PFSK-1 (cell line): ENCODE measurements at regions not wholly inside any gene's neighbourhood (a gene's known extent, or its start where the extent isn't known, plus 50 kb on each side); places are given as distances from the start of the nearest gene placed in this dataset.

ENCODE experiments used
- FOXP2 ChIP-seq: optimal IDR thresholded peaks from 2 replicates; pipeline ENCODE3; 2011; ENCODE audit warnings: borderline replicate concordance, control low read depth, inconsistent platforms; ENCODE audit not compliant: insufficient read depth; ENCODE audit errors: extremely low read length, extremely low read depth
- POLR2AphosphoS5 ChIP-seq: IDR thresholded peaks from 2 replicates; pipeline ENCODE4 v1.6.1; 2012; ENCODE audit warnings: low read depth, mild to moderate bottlenecking, control low read depth, low read length, moderate library complexity
- REST ChIP-seq, 2 experiments: IDR thresholded peaks; 2 replicates each; pipeline versions ENCODE4 v1.6.1 to v1.8.0; 2011 to 2012; ENCODE audit warnings: low read depth in 2 of 2, low read length in 2 of 2, control low read depth in 1 of 2, inconsistent platforms in 1 of 2, mild to moderate bottlenecking in 1 of 2, moderate library complexity in 1 of 2; ENCODE audit not compliant: insufficient read depth in 1 of 2
- SIN3A ChIP-seq: IDR thresholded peaks from 2 replicates; pipeline ENCODE4 v1.6.1; 2012; ENCODE audit warnings: mild to moderate bottlenecking, low read length, moderate library complexity, borderline replicate concordance; ENCODE audit not compliant: insufficient read depth
- TAF1 ChIP-seq: IDR thresholded peaks from 2 replicates; pipeline ENCODE4 v1.6.1; 2012; ENCODE audit warnings: low read length, control low read depth, borderline replicate concordance; ENCODE audit not compliant: insufficient read depth

- TF ChIP-seq SIN3A (no peak), REST (IDR thresholded peaks at IDR 0.05; ENCODE audit: insufficient read depth in 1 of 2, low read depth in 2 of 2, low read length in 2 of 2) (no peak), POLR2AphosphoS5 (no peak), TAF1 (no peak), FOXP2 (no peak)
These were observed 267.8 kb upstream of the TRIB2 start for GRCh38 chr2:12448846-12449505.

DNA sequence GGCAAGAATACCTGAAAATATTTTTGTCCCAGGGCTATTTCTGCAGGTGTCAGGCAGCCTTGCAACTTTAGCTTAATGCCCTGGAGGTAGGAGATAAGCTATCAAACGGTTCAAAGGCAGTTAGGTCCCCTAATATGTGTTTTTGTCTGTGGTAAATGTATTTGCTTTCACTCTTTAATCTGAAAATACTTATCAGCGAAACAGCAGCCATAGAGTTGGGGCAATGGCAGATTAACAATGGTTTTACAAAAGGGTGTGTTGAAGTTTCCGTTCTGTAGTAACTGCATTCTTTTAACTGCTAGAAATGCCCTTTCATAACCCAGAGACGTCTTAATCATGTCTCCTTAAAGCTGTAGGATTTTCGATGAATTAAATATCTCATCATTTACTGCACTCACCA is 265.0 kb upstream of the TRIB2 start:
- no peak for TF ChIP-seq REST (IDR thresholded peaks at IDR 0.05; ENCODE audit: insufficient read depth in 1 of 2, low read depth in 2 of 2, low read length in 2 of 2)

- TF ChIP-seq POLR2AphosphoS5 = no peak
- TF ChIP-seq TAF1 = no peak
- no peak for TF ChIP-seq SIN3A
- no peak for TF ChIP-seq FOXP2
- TF ChIP-seq REST (IDR thresholded peaks at IDR 0.05; ENCODE audit: insufficient read depth in 1 of 2, low read depth in 2 of 2, low read length in 2 of 2) = no peak
These were observed 264.6 kb upstream of the TRIB2 start for GRCh38 chr2:12452185-12452584.

- no peak for TF ChIP-seq REST (IDR thresholded peaks at IDR 0.05; ENCODE audit: insufficient read depth in 1 of 2, low read depth in 2 of 2, low read length in 2 of 2)
- TF ChIP-seq FOXP2 = no peak
- no peak for TF ChIP-seq TAF1
- TF ChIP-seq POLR2AphosphoS5 = no peak
- TF ChIP-seq SIN3A = no peak
These were observed 263.0 kb upstream of the TRIB2 start for GRCh38 chr2:12453731-12454130.

GRCh38 chr2:12455661-12456060 is 261.1 kb upstream of the TRIB2 start:
- TF ChIP-seq POLR2AphosphoS5 (no peak), REST (IDR thresholded peaks at IDR 0.05; ENCODE audit: insufficient read depth in 1 of 2, low read depth in 2 of 2, low read length in 2 of 2) (no peak), TAF1 (no peak)
